PFSK-1 (cell line): ENCODE measurements at regions not wholly inside any gene's neighbourhood (a gene's known extent, or its start where the extent isn't known, plus 50 kb on each side); places are given as distances from the start of the nearest gene placed in this dataset.

Source experiments
- FOXP2 ChIP-seq: optimal IDR thresholded peaks from 2 replicates; pipeline ENCODE3; 2011; ENCODE audit warnings: borderline replicate concordance, control low read depth, inconsistent platforms; ENCODE audit not compliant: insufficient read depth; ENCODE audit errors: extremely low read length, extremely low read depth
- POLR2AphosphoS5 ChIP-seq: IDR thresholded peaks from 2 replicates; pipeline ENCODE4 v1.6.1; 2012; ENCODE audit warnings: low read depth, mild to moderate bottlenecking, control low read depth, low read length, moderate library complexity
- REST ChIP-seq, 2 experiments: IDR thresholded peaks; 2 replicates each; pipeline versions ENCODE4 v1.6.1 to v1.8.0; 2011 to 2012; ENCODE audit warnings: low read depth in 2 of 2, low read length in 2 of 2, control low read depth in 1 of 2, inconsistent platforms in 1 of 2, mild to moderate bottlenecking in 1 of 2, moderate library complexity in 1 of 2; ENCODE audit not compliant: insufficient read depth in 1 of 2
- SIN3A ChIP-seq: IDR thresholded peaks from 2 replicates; pipeline ENCODE4 v1.6.1; 2012; ENCODE audit warnings: mild to moderate bottlenecking, low read length, moderate library complexity, borderline replicate concordance; ENCODE audit not compliant: insufficient read depth
- TAF1 ChIP-seq: IDR thresholded peaks from 2 replicates; pipeline ENCODE4 v1.6.1; 2012; ENCODE audit warnings: low read length, control low read depth, borderline replicate concordance; ENCODE audit not compliant: insufficient read depth

DNA sequence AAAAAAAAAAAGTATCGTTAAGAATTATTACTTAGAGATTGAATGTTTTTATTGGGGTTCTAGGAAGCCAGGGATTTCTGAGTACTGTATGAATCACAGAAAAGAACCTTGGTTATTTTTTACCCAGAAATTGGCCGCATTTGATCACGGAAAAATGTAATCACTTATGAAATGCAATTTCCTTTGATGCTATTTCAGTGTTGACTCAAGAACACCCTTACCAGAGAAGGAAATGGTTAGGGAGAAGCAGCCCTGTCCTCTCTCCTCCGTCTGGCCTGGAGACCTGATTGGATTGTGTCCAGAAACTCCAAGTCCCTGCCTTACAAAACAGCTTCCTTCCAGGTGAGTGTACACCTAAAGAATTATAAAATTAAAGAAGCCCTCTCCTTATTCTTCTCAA, 116.7 kb downstream of the MED10 start:
- no peak for TF ChIP-seq FOXP2
- TF ChIP-seq POLR2AphosphoS5 = no peak
- TF ChIP-seq TAF1 = no peak
- TF ChIP-seq SIN3A = no peak
- no peak for TF ChIP-seq REST (IDR thresholded peaks at IDR 0.05; ENCODE audit: insufficient read depth in 1 of 2, low read depth in 2 of 2, low read length in 2 of 2)

DNA sequence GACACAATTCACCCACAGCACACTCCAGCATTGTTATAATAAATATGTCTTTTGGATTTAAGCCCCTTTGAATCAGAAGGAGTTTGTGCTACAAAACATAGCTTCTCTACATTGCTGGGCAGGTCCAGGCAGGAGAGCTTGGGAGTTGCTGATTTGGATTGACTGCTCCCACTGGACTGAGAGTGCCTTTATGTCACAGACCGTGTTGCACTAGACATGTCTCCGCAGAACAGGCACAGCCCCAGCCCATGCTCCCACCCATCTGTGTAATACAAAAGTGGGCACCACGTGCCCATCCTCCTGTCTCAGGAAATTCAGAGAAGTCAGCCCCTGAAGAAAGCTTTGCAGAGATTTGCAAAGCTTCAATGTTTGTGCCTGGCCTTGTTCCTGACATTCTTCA, 117.1 kb downstream of the MED10 start:
- TF ChIP-seq SIN3A (no peak), FOXP2 (no peak)

DNA sequence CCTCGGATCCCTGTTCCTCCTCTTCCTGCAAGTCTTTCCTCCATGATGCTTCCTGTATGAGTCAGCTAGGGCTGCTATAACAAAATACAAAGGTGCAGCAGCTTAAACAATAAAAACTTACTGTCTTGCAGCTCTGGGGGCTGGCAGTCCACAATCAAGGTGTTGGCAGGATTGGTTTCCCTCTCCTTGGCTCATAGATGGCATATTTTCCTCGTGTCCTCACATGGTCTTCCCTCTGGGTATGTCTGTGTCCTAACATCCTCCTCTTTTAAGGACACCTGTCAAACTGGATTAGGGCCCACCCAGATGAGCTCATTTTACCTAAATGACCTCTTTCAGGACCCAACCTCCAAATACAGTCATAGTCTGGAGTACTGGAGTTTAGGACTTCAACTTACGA, 117.5 kb downstream of the MED10 start:
- TF ChIP-seq SIN3A (no peak), TAF1 (no peak), POLR2AphosphoS5 (no peak), FOXP2 (no peak), REST (IDR thresholded peaks at IDR 0.05; ENCODE audit: insufficient read depth in 1 of 2, low read depth in 2 of 2, low read length in 2 of 2) (no peak)

GRCh38 chr5:6256901-6257300, 121.4 kb downstream of the MED10 start:
- TF ChIP-seq REST (IDR thresholded peaks at IDR 0.05; ENCODE audit: insufficient read depth in 1 of 2, low read depth in 2 of 2, low read length in 2 of 2) (no peak), POLR2AphosphoS5 (no peak), SIN3A (no peak), TAF1 (no peak), FOXP2 (no peak)

GRCh38 chr5:6255956-6256355, 122.4 kb downstream of the MED10 start:
- no peak for TF ChIP-seq POLR2AphosphoS5
- no peak for TF ChIP-seq TAF1
- no peak for TF ChIP-seq REST (IDR thresholded peaks at IDR 0.05; ENCODE audit: insufficient read depth in 1 of 2, low read depth in 2 of 2, low read length in 2 of 2)
- no peak for TF ChIP-seq SIN3A
- TF ChIP-seq FOXP2 = no peak
